Heart left ventricle (tissue), 16 donors: ENCODE measurements at regions not wholly inside any gene's neighbourhood (a gene's known extent, or its start where the extent isn't known, plus 50 kb on each side); places are given as distances from the start of the nearest gene placed in this dataset.

Source experiments
- ATAC-seq, 4 donors: fragments of 200-7000 bp; cut with Tn5 transposase; one replicate each; pipeline ENCODE4 v1.9.1; 2020 to 2022; ENCODE audit warnings: moderate library complexity in 4 of 4, mild to moderate bottlenecking in 3 of 4, moderate number of reproducible peaks in 1 of 4
- DNase-seq, 5 donors: peaks; one replicate each; pipeline ENCODE4 v3.0.0-alpha.2; 2020
- H3K27ac ChIP-seq, 12 donors: fragments of 200-600 bp; sonication (generic) in 4 of 12; one replicate each; pipeline versions ENCODE4 v1.5.0 to v1.8.0; 2016 to 2022; ENCODE audit warnings: mild to moderate bottlenecking in 2 of 12
- H3K27me3 ChIP-seq, 9 donors: fragments of 200-600 bp; sonication (generic) in 2 of 9; one replicate each; pipeline versions ENCODE4 v1.5.1 to v1.8.0; 2016 to 2022; ENCODE audit warnings: mild to moderate bottlenecking in 3 of 9
- H3K36me3 ChIP-seq, 9 donors: fragments of 200-600 bp; sonication (generic) in 2 of 9; one replicate each; pipeline versions ENCODE4 v1.5.0 to v1.8.0; 2018 to 2022; ENCODE audit warnings: mild to moderate bottlenecking in 2 of 9
- H3K4me1 ChIP-seq, 12 donors: fragments of 200-600 bp; sonication (generic) in 4 of 12; one replicate each; pipeline versions ENCODE4 v1.5.0 to v1.8.0; 2016 to 2022; ENCODE audit warnings: mild to moderate bottlenecking in 3 of 12
- H3K4me3 ChIP-seq, 12 donors: fragments of 200-600 bp; sonication (generic) in 4 of 12; one replicate each; pipeline versions ENCODE4 v1.5.0 to v1.8.0; 2017 to 2022; ENCODE audit warnings: mild to moderate bottlenecking in 9 of 12, moderate library complexity in 4 of 12
- H3K9me3 ChIP-seq, 12 donors: fragments of 200-600 bp; sonication (generic) in 4 of 12; one replicate each; pipeline versions ENCODE4 v1.5.0 to v1.8.0; 2016 to 2022; ENCODE audit warnings: mild to moderate bottlenecking in 1 of 12
- POLR2A ChIP-seq, 2 donors: fragments of 450-650 bp; IDR thresholded peaks; one replicate each; pipeline ENCODE4 v1.6.1; 2017; ENCODE audit warnings: antibody characterized with exemption in 2 of 2, mild to moderate bottlenecking in 2 of 2, moderate library complexity in 2 of 2
- WGBS, 4 donors: extraction: QIAGEN DNeasy Blood & Tissue Kit in 2 of 4; methylation state at CpG; one replicate each; pipeline versions ENCODE4 v1.1.5 to v1.1.7; 2013 to 2018; 5-methylcytosine and 5-hydroxymethylcytosine counted together
- intact Hi-C, 10 donors: fragments of 100-400 bp; cut with DNase I; formaldehyde crosslinking; loops; one replicate each; pipeline versions ENCODE4 v1.11.1 to v1.14.2; 2022
- TF ChIP-seq, protein P1 (sequence below), 12 donors: fragments of 200-600 bp; sonication (generic) in 4 of 12; IDR thresholded peaks; one replicate each; pipeline versions ENCODE4 v1.5.0 to v1.8.0; 2018 to 2022; ENCODE audit warnings: antibody characterized with exemption in 12 of 12, mild to moderate bottlenecking in 5 of 12
- donor health status: ischemic (EF 13 %, LVEDD 7.1; RV severe dilation, severe dysfunction).
- donor health status: healthy with polysubstance abuse.
- donor health status: DM: no; HTN: yes; CAD: no.
- donor health status: DM: no; HTN: no; CAD: no.
- donor health status: ischemic (EF 25% LVEDD 6.9; RV normal size, moderate dysfunction).
- donor health status: ischemic (EF 25% LVEDD 5.7; RV mildly dilated, moderate dysfunction).
- donor health status: healthy.
- donor health status: DM: yes; HTN: yes; CAD: no.
- donor health status: ischemic (EF 35%, LVEDD 5.7; RV mildly dilated, moderate dysfunction).
- donor health status: nonischemic (EF 11% LVEDD 7.7; RV severe dilation, severe dysfunction).
- donor health status: DM: yes; HTN: yes; CAD: no.
- donor health status: PGD.
- donor health status: ischemic (EF 29% LVEDD 5.4; RV normal size, mild dysfunction).
- donor health status: nonischemic (EF 23%, LVEDD 6.1; RV moderate dilation, normal function).

DNA sequence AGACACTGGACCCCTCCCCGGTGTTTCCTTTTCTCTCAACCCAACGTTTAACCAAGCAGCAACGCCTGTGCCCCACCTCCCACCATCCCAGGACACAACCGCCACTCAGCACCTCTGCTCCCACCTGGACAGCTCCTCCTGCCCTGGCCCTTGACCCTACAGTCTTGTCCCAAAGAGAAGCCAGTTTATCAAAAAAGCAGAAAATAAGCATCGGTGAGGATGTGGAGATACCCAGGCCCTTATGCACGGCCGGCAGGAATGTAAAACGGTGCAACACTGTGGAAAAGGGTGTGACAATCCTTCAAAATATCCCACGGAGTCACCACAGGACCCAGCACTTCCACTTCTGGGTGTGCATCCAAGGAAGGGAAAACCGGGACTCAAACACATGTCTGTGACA lies 176.2 kb upstream of the RNF32 start:
- Histone ChIP-seq H3K4me1 (no peaks in the 10 kb centered on the region), H3K9me3 (peaks cover 0 to 8% (median 0%) of the 10 kb centered on the region in 12 donors), H3K36me3 (no peaks in the 10 kb centered on the region), H3K4me3 (no peak overlapping the region), H3K27ac (no peak overlapping the region), H3K27me3 (peaks cover 0 to 24% (median 3%) of the 10 kb centered on the region in 9 donors)
- no peak for TF ChIP-seq POLR2A (IDR thresholded peaks at IDR 0.05)
- TF ChIP-seq, protein P1, sequence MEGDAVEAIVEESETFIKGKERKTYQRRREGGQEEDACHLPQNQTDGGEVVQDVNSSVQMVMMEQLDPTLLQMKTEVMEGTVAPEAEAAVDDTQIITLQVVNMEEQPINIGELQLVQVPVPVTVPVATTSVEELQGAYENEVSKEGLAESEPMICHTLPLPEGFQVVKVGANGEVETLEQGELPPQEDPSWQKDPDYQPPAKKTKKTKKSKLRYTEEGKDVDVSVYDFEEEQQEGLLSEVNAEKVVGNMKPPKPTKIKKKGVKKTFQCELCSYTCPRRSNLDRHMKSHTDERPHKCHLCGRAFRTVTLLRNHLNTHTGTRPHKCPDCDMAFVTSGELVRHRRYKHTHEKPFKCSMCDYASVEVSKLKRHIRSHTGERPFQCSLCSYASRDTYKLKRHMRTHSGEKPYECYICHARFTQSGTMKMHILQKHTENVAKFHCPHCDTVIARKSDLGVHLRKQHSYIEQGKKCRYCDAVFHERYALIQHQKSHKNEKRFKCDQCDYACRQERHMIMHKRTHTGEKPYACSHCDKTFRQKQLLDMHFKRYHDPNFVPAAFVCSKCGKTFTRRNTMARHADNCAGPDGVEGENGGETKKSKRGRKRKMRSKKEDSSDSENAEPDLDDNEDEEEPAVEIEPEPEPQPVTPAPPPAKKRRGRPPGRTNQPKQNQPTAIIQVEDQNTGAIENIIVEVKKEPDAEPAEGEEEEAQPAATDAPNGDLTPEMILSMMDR (IDR thresholded peaks at IDR 0.05), result no peak
- 75 to 80% (median 77%) methylated on average over 10 of the region's 10 CpGs for WGBS, 4 donors
- DNase-seq (no peak), ATAC-seq (no peak)
- intact Hi-C loops, result loop anchor here in 1 of 10 donors (10.0 kb wide), 1 partner anchor 200 kb away; no protein-coding TSS in a partner anchor

GRCh38 chr7:156463280-156463679 lies 177.3 kb upstream of the RNF32 start:
- H3K9me3 ChIP-seq, result peaks cover 0 to 8% (median 0%) of the 10 kb centered on the region in 12 donors
- no peak overlapping the region for H3K27ac ChIP-seq
- no peaks in the 10 kb centered on the region for H3K36me3 ChIP-seq
- 58 to 71% (median 65%) methylated on average over 9 of the region's 9 CpGs for WGBS, 4 donors
- H3K4me1 ChIP-seq, result no peaks in the 10 kb centered on the region
- no peak for ATAC-seq
- intact Hi-C loops, result loop anchor here in 1 of 10 donors (10.0 kb wide), 1 partner anchor 202 kb away; no protein-coding TSS in a partner anchor
- no peak overlapping the region for H3K4me3 ChIP-seq
- DNase-seq, result no peak
- H3K27me3 ChIP-seq, result peaks cover 0 to 26% (median 3%) of the 10 kb centered on the region in 9 donors
- no peak for TF ChIP-seq POLR2A (IDR thresholded peaks at IDR 0.05)
- TF ChIP-seq, protein P1 (IDR thresholded peaks at IDR 0.05), result no peak

- peaks cover 0 to 8% (median 0%) of the 10 kb centered on the region in 12 donors for H3K9me3 ChIP-seq
These were observed 178.5 kb upstream of the RNF32 start for GRCh38 chr7:156461881-156462665.

More at GRCh38 chr7:156461881-156462665, 178.5 kb upstream of the RNF32 start:
- Histone ChIP-seq H3K27ac (no peak overlapping the region), H3K4me3 (no peak overlapping the region), H3K4me1 (no peaks in the 10 kb centered on the region), H3K36me3 (no peaks in the 10 kb centered on the region), H3K27me3 (peaks cover 0 to 32% (median 3%) of the 10 kb centered on the region in 9 donors)
- ATAC-seq (no peak), DNase-seq (no peak)
- WGBS, 4 donors, result 79 to 83% (median 82%) methylated on average over 12 to 22 of the region's 22 CpGs
- TF ChIP-seq POLR2A (IDR thresholded peaks at IDR 0.05), result no peak
- TF ChIP-seq, protein P1 (IDR thresholded peaks at IDR 0.05), result no peak
- intact Hi-C loops, result loop anchor here in 1 of 10 donors (10.0 kb wide), 1 partner anchor 203 kb away; no protein-coding TSS in a partner anchor
